ENCODE measurements at regions not wholly inside any gene's neighbourhood (a gene's known extent, or its start where the extent isn't known, plus 50 kb on each side); places are given as distances from the start of the nearest gene placed in this dataset.

GRCh38 chr20:60288945-60289344, 330.7 kb downstream of the CDH26 start:
- H3K4me3 ChIP-seq: no peak overlapping the region
- no peak for TF ChIP-seq CTCF (IDR thresholded peaks at IDR 0.05)
- no peak for DNase-seq (ENCODE audit: low spot score in 2 of 2)
- H3K9me3 ChIP-seq: peaks cover 0 to 21% of the 10 kb centered on the region in 2 donors
- H3K27me3 ChIP-seq: no peaks in the 10 kb centered on the region
- no peaks in the 10 kb centered on the region for H3K4me1 ChIP-seq
- no peak overlapping the region for H3K27ac ChIP-seq
- H3K36me3 ChIP-seq: no peaks in the 10 kb centered on the region
- intact Hi-C loops (cut with DNase I): no loop called here

DNA sequence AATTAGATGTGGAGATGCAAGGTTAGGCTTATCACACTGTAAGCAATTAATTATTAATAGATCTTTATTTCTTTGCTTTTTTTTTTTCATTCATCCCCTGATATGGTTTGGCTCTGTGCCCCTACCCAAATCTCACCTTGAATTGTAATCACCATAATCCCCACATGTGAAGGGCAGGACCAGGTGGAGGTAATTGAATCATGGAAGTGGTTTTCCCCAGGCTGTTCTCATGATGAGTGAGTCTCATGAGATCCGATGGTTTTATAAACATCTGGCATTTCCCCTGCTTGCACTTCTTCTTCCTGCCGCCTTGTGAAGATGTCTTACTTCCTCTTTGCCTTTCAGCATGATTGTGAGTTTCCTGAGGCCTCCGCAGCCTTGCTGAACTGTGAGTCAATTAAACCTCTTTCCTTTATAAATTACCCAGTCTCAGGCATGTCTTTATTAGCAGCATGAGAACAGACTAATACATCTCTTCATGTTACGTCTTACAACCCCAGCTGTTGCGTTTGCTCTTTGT, 333.8 kb downstream of the CDH26 start:
- no peaks in the 10 kb centered on the region for H3K27me3 ChIP-seq
- no peak for TF ChIP-seq CTCF (IDR thresholded peaks at IDR 0.05)
- no peaks in the 10 kb centered on the region for H3K36me3 ChIP-seq
- no peak overlapping the region for H3K27ac ChIP-seq
- H3K4me3 ChIP-seq: no peak overlapping the region
- DNase-seq (ENCODE audit: low spot score in 2 of 2): no peak
- H3K9me3 ChIP-seq: peaks cover 0 to 21% of the 10 kb centered on the region in 2 donors
- intact Hi-C loops (cut with DNase I): no loop called here
- no peaks in the 10 kb centered on the region for H3K4me1 ChIP-seq

DNA sequence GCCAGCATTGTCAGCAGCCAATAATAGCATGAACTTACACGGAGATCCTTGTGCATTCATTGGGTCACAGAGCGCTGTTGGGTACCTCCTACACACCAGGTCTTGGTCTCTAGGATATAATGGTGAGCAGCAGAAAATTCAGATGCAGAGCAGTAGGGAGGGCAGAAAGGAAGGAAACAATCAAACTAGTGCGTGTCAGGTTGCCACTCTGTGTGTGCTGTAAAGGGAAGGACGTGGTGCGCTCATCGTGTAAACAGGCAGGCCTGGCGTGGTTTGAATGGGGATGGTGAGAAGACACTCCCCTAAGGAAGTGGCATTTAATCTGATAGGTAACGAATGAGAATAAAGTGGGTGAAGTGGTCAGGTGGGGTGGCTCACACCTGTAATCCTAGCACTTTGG, 336.4 kb downstream of the CDH26 start:
- no peaks in the 10 kb centered on the region for H3K27me3 ChIP-seq
- intact Hi-C loops (cut with DNase I): no loop called here
- no peak for DNase-seq (ENCODE audit: low spot score in 2 of 2)
- H3K36me3 ChIP-seq: no peaks in the 10 kb centered on the region
- no peaks in the 10 kb centered on the region for H3K4me1 ChIP-seq
- H3K27ac ChIP-seq: no peak overlapping the region
- peaks cover 0 to 12% of the 10 kb centered on the region in 2 donors for H3K9me3 ChIP-seq
- no peak for TF ChIP-seq CTCF (IDR thresholded peaks at IDR 0.05)
- no peak overlapping the region for H3K4me3 ChIP-seq

DNA sequence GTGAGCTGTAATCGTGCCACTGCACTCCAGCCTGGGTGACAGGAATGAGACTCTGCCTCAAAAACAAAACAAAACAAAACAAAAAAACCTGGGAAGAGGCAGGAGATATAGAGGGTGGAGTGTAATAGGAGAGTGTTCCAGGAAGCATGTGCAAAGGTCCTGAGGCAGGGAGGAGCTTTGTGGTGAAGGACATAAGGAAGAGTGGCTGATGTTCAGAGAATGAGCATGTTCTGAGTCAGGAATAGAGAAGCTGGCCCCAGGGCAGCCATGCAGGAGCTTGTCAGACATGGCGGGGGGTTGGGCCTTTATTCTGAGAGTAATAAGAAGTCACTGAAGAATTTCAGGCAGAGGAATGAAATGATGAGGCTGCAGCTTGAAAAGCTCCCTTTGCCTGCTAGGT, 337.0 kb downstream of the CDH26 start:
- H3K4me3 ChIP-seq: no peak overlapping the region
- no peak overlapping the region for H3K27ac ChIP-seq
- intact Hi-C loops (cut with DNase I): no loop called here
- no peaks in the 10 kb centered on the region for H3K36me3 ChIP-seq
- TF ChIP-seq CTCF (IDR thresholded peaks at IDR 0.05): no peak
- no peaks in the 10 kb centered on the region for H3K4me1 ChIP-seq
- DNase-seq (ENCODE audit: low spot score in 2 of 2): no peak
- no peaks in the 10 kb centered on the region for H3K27me3 ChIP-seq
- peaks cover 0 to 7% of the 10 kb centered on the region in 2 donors for H3K9me3 ChIP-seq

GRCh38 chr20:60297649-60298048, 339.4 kb downstream of the CDH26 start:
- Histone ChIP-seq H3K27ac (no peak overlapping the region), H3K9me3 (no peaks in the 10 kb centered on the region), H3K4me3 (no peak overlapping the region), H3K4me1 (no peaks in the 10 kb centered on the region), H3K27me3 (no peaks in the 10 kb centered on the region), H3K36me3 (no peaks in the 10 kb centered on the region)
- TF ChIP-seq CTCF (IDR thresholded peaks at IDR 0.05): no peak
- DNase-seq (ENCODE audit: low spot score in 2 of 2): no peak
- intact Hi-C loops (cut with DNase I): no loop called here

- Histone ChIP-seq H3K4me1 (no peaks in the 10 kb centered on the region), H3K9me3 (no peaks in the 10 kb centered on the region), H3K27me3 (no peaks in the 10 kb centered on the region), H3K36me3 (no peaks in the 10 kb centered on the region), H3K27ac (no peak overlapping the region), H3K4me3 (no peak overlapping the region)
- intact Hi-C loops (cut with DNase I): no loop called here
- DNase-seq (ENCODE audit: low spot score in 2 of 2): no peak
- no peak for TF ChIP-seq CTCF (IDR thresholded peaks at IDR 0.05)
These were observed 340.4 kb downstream of the CDH26 start for GRCh38 chr20:60298647-60299046.

Measured in ascending aorta (tissue), 2 donors.